Liver (tissue), 3 donors: ENCODE measurements at regions not wholly inside any gene's neighbourhood (a gene's known extent, or its start where the extent isn't known, plus 50 kb on each side); places are given as distances from the start of the nearest gene placed in this dataset.
"Not testable (repeated sequence)": the region's sequence is repeated elsewhere in the genome, so short reads cannot be mapped to it uniquely, and the experiment has no call there.

ENCODE experiments used
- CTCF ChIP-seq: fragments of 150-350 bp; IDR thresholded peaks from 2 replicates; pipeline ENCODE4 v1.5.1; 2017; ENCODE audit warnings: improper control_type of control experiment, low read depth, low read length; ENCODE audit not compliant: missing input control
- FOXA1 ChIP-seq: IDR thresholded peaks from 2 replicates; pipeline ENCODE4 v1.6.1; 2016; ENCODE audit warnings: antibody characterized with exemption
- MAX ChIP-seq: IDR thresholded peaks from 2 replicates; pipeline ENCODE4 v1.6.1; 2016; ENCODE audit warnings: antibody characterized with exemption
- NR2F2 ChIP-seq: IDR thresholded peaks from 2 replicates; pipeline ENCODE4 v1.6.1; 2016; ENCODE audit warnings: antibody characterized with exemption
- RAD21 ChIP-seq, 2 donors: IDR thresholded peaks; 2 replicates each; pipeline ENCODE4 v1.6.1; 2016; ENCODE audit warnings: antibody characterized with exemption in 2 of 2, mild to moderate bottlenecking in 2 of 2
- RXRA ChIP-seq, 2 donors: IDR thresholded peaks; 2 replicates each; pipeline ENCODE4 v1.6.1; 2017 to 2018; ENCODE audit warnings: antibody characterized with exemption in 2 of 2, mild to moderate bottlenecking in 1 of 2
- SP1 ChIP-seq: IDR thresholded peaks from 2 replicates; pipeline ENCODE4 v1.6.1; 2018; ENCODE audit warnings: antibody characterized with exemption, mild to moderate bottlenecking
- YY1 ChIP-seq: IDR thresholded peaks from 2 replicates; pipeline ENCODE4 v1.6.1; 2016; ENCODE audit warnings: antibody characterized with exemption, mild to moderate bottlenecking
- donor health status: healthy.
- donor health status: healthy.

- not testable (repeated sequence) for TF ChIP-seq CTCF; FOXA1; NR2F2; RXRA (IDR thresholded peaks at IDR 0.05); SP1; RAD21 (IDR thresholded peaks at IDR 0.05); YY1; MAX
Measured at GRCh38 chr20:61101321-61101720, 150.7 kb upstream of the CDH4 start.
